ENCODE measurements at regions not wholly inside any gene's neighbourhood (a gene's known extent, or its start where the extent isn't known, plus 50 kb on each side); places are given as distances from the start of the nearest gene placed in this dataset.
A peak's percentile ranks its signal among the peaks of the same experiment; 100 is the strongest.

- Mint-ChIP-seq H3K4me1 (ENCODE audit: low read depth, unreplicated experiment) (no peaks in the 10 kb centered on the region), H3K4me3 (ENCODE audit: unreplicated experiment) (no peak overlapping the region), H3K36me3 (ENCODE audit: insufficient read depth, unreplicated experiment) (no peaks in the 10 kb centered on the region), H3K27ac (ENCODE audit: unreplicated experiment) (no peak overlapping the region), H3K9me3 (ENCODE audit: unreplicated experiment) (no peaks in the 10 kb centered on the region), H3K27me3 (ENCODE audit: insufficient read depth, unreplicated experiment) (peaks cover 10% of the 10 kb centered on the region)
- ChIA-PET CTCF (no interaction called here), POLR2A (no interaction called here)
- H3K4me3 ChIP-seq (ENCODE audit: low read depth, low read length), result no peak overlapping the region
- peaks cover 2% of the 10 kb centered on the region; the same call in 1 of the 2 replicates for H3K27me3 ChIP-seq (replicated peaks; ENCODE audit: control insufficient read depth, insufficient read depth, low read length)
- no peaks in the 10 kb centered on the region for H3K9me3 ChIP-seq
- no peaks in the 10 kb centered on the region for H3K4me1 ChIP-seq
- no peak for DNase-seq
- no TSS peak for BruUV-seq (replicated peaks)
- H3K36me3 ChIP-seq (ENCODE audit: control insufficient read depth, insufficient read depth, low read length), result no peaks in the 10 kb centered on the region
- no peak for TF ChIP-seq CTCF (IDR thresholded peaks at IDR 0.05; ENCODE audit: insufficient read depth in 1 of 2, low read depth in 1 of 2, low read length in 1 of 2, severe bottlenecking in 1 of 2, unreplicated experiment in 1 of 2)
- intact Hi-C loops (cut with micrococcal nuclease; ENCODE audit: unreplicated experiment), result no loop called here
Observed at GRCh38 chr10:64039198-64039597, 518.0 kb downstream of the REEP3 start.

GRCh38 chr10:64040781-64041180 is 519.6 kb downstream of the REEP3 start:
- H3K36me3 Mint-ChIP-seq (ENCODE audit: insufficient read depth, unreplicated experiment), result no peaks in the 10 kb centered on the region
- no peak overlapping the region for H3K4me3 Mint-ChIP-seq (ENCODE audit: unreplicated experiment)
- TF ChIP-seq CTCF (IDR thresholded peaks at IDR 0.05; ENCODE audit: insufficient read depth in 1 of 2, low read depth in 1 of 2, low read length in 1 of 2, severe bottlenecking in 1 of 2, unreplicated experiment in 1 of 2), result no peak
- peaks cover 7% of the 10 kb centered on the region for H3K27me3 Mint-ChIP-seq (ENCODE audit: insufficient read depth, unreplicated experiment)
- Histone ChIP-seq H3K4me3 (ENCODE audit: low read depth, low read length) (no peak overlapping the region), H3K9me3 (no peaks in the 10 kb centered on the region), H3K4me1 (no peaks in the 10 kb centered on the region), H3K27me3 (replicated peaks; ENCODE audit: control insufficient read depth, insufficient read depth, low read length) (no peaks in the 10 kb centered on the region; the same call in 1 of the 2 replicates), H3K36me3 (ENCODE audit: control insufficient read depth, insufficient read depth, low read length) (no peaks in the 10 kb centered on the region)
- POLR2A ChIA-PET, result no interaction called here
- intact Hi-C loops (cut with micrococcal nuclease; ENCODE audit: unreplicated experiment), result loop anchor here (1.0 to 10.0 kb wide), 7 partner anchors 52 to 804 kb away; no protein-coding TSS in a partner anchor
- CTCF ChIA-PET, result interaction anchor here (0.9 to 1.0 kb wide), 2 partner anchors 46 to 339 kb away, joined by 4 to 10 read pairs; no protein-coding TSS in a partner anchor
- no peak overlapping the region for H3K27ac Mint-ChIP-seq (ENCODE audit: unreplicated experiment)
- H3K9me3 Mint-ChIP-seq (ENCODE audit: unreplicated experiment), result no peaks in the 10 kb centered on the region
- no peak for DNase-seq
- H3K4me1 Mint-ChIP-seq (ENCODE audit: low read depth, unreplicated experiment), result no peaks in the 10 kb centered on the region
- BruUV-seq (replicated peaks), result no TSS peak

- H3K9me3 Mint-ChIP-seq (ENCODE audit: unreplicated experiment), result no peaks in the 10 kb centered on the region
- ChIA-PET POLR2A (no interaction called here), CTCF (interaction anchor here (0.6 to 1.1 kb wide), 7 partner anchors 13 to 1529 kb away, joined by 3 to 10 read pairs (median 5); no protein-coding TSS in a partner anchor)
- Histone ChIP-seq H3K4me1 (no peaks in the 10 kb centered on the region), H3K27me3 (replicated peaks; ENCODE audit: control insufficient read depth, insufficient read depth, low read length) (no peaks in the 10 kb centered on the region; the same call in 1 of the 2 replicates), H3K36me3 (ENCODE audit: control insufficient read depth, insufficient read depth, low read length) (no peaks in the 10 kb centered on the region), H3K9me3 (no peaks in the 10 kb centered on the region), H3K4me3 (ENCODE audit: low read depth, low read length) (no peak overlapping the region)
- no TSS peak for BruUV-seq (replicated peaks)
- peak; percentile 84 to 90 for DNase-seq
- intact Hi-C loops (cut with micrococcal nuclease; ENCODE audit: unreplicated experiment), result loop anchor here (1.0 to 10.0 kb wide), 7 partner anchors 51 to 803 kb away; no protein-coding TSS in a partner anchor
- TF ChIP-seq CTCF (IDR thresholded peaks at IDR 0.05; ENCODE audit: insufficient read depth in 1 of 2, low read depth in 1 of 2, low read length in 1 of 2, severe bottlenecking in 1 of 2, unreplicated experiment in 1 of 2), result peak; percentile 100
- no peaks in the 10 kb centered on the region for H3K36me3 Mint-ChIP-seq (ENCODE audit: insufficient read depth, unreplicated experiment)
- H3K27ac Mint-ChIP-seq (ENCODE audit: unreplicated experiment), result no peak overlapping the region
- H3K4me3 Mint-ChIP-seq (ENCODE audit: unreplicated experiment), result no peak overlapping the region
- no peaks in the 10 kb centered on the region for H3K4me1 Mint-ChIP-seq (ENCODE audit: low read depth, unreplicated experiment)
- H3K27me3 Mint-ChIP-seq (ENCODE audit: insufficient read depth, unreplicated experiment), result peaks cover 6% of the 10 kb centered on the region
Observed at GRCh38 chr10:64041185-64041988, 520.2 kb downstream of the REEP3 start.

Data from Caco-2 (cell line).